Common myeloid progenitor, CD34-positive (primary cell): ENCODE measurements at regions not wholly inside any gene's neighbourhood (a gene's known extent, or its start where the extent isn't known, plus 50 kb on each side); places are given as distances from the start of the nearest gene placed in this dataset.

Experiments used
- CTCF ChIA-PET: fragments of 350-600 bp; sonication (Branson Sonifier 250); formaldehyde crosslinking; loops from one replicate; lab custom pipeline; 2021; ENCODE audit warnings: antibody characterized with exemption; lab: Charles Lee
- POLR2A ChIA-PET: fragments of 350-600 bp; sonication (Branson Sonifier 250); formaldehyde crosslinking; loops from one replicate; lab custom pipeline; 2021; ENCODE audit warnings: antibody characterized with exemption; lab: Charles Lee
- DNase-seq, 3 donors: peaks; one replicate each; pipeline versions ENCODE4 v3.0.0 to v3.0.0-alpha.2; 2013
- H3K27ac ChIP-seq, 2 experiments: 1 replicate in 1 of 2; 2 replicates in 1 of 2; pipeline ENCODE4 v1.7.0; 2013; ENCODE audit warnings: inconsistent platforms in 2 of 2, low read length in 2 of 2, mild to moderate bottlenecking in 2 of 2, low read depth in 1 of 2, moderate library complexity in 1 of 2; ENCODE audit not compliant: severe bottlenecking in 2 of 2, insufficient read depth in 1 of 2, poor library complexity in 1 of 2
- H3K27me3 ChIP-seq, 5 experiments: replicated peaks in 2 of 5; 1 replicate in 3 of 5; 2 replicates in 2 of 5; pipeline versions ENCODE4 v1.6.1 to v1.7.0; 2013; ENCODE audit warnings: low read length in 4 of 5, mild to moderate bottlenecking in 2 of 5, moderate library complexity in 2 of 5, inconsistent platforms in 1 of 5; ENCODE audit not compliant: insufficient read depth in 5 of 5, control insufficient read depth in 4 of 5
- H3K36me3 ChIP-seq, 4 experiments: 1 replicate in 2 of 4; 2 replicates in 2 of 4; pipeline versions ENCODE4 v1.6.1 to v1.7.0; 2013; ENCODE audit warnings: low read length in 3 of 4, control low read depth in 1 of 4, mild to moderate bottlenecking in 1 of 4; ENCODE audit not compliant: control insufficient read depth in 4 of 4, insufficient read depth in 4 of 4
- H3K4me1 ChIP-seq, 4 experiments: 1 replicate in 3 of 4; 2 replicates in 1 of 4; pipeline versions ENCODE4 v1.6.1 to v1.7.1; 2013; ENCODE audit warnings: low read length in 3 of 4, mild to moderate bottlenecking in 3 of 4, control low read depth in 1 of 4, inconsistent platforms in 1 of 4, moderate library complexity in 1 of 4; ENCODE audit not compliant: control insufficient read depth in 4 of 4, insufficient read depth in 4 of 4; ENCODE audit errors: control extremely low read depth in 1 of 4
- H3K4me3 ChIP-seq, 7 experiments: 1 replicate in 4 of 7; 2 replicates in 3 of 7; pipeline versions ENCODE4 v1.5.1 to v1.7.0; 2013; ENCODE audit warnings: mild to moderate bottlenecking in 7 of 7, low read length in 6 of 7, moderate library complexity in 6 of 7, inconsistent platforms in 2 of 7, low read depth in 2 of 7, control low read depth in 1 of 7; ENCODE audit not compliant: insufficient read depth in 4 of 7, control insufficient read depth in 1 of 7; ENCODE audit errors: extremely low read depth in 1 of 7
- H3K9me3 ChIP-seq, 5 experiments: 1 replicate in 4 of 5; 2 replicates in 1 of 5; pipeline versions ENCODE4 v1.6.1 to v1.7.1; 2013; ENCODE audit warnings: low read length in 4 of 5, mild to moderate bottlenecking in 2 of 5, inconsistent platforms in 1 of 5, low read depth in 1 of 5, moderate library complexity in 1 of 5; ENCODE audit not compliant: control insufficient read depth in 4 of 5, insufficient read depth in 2 of 5; ENCODE audit errors: control extremely low read depth in 1 of 5
- WGBS: methylation state at CpG from one replicate; pipeline ENCODE4 v1.1.5; 2013; ENCODE audit not compliant: insufficient coverage; 5-methylcytosine and 5-hydroxymethylcytosine counted together

DNA sequence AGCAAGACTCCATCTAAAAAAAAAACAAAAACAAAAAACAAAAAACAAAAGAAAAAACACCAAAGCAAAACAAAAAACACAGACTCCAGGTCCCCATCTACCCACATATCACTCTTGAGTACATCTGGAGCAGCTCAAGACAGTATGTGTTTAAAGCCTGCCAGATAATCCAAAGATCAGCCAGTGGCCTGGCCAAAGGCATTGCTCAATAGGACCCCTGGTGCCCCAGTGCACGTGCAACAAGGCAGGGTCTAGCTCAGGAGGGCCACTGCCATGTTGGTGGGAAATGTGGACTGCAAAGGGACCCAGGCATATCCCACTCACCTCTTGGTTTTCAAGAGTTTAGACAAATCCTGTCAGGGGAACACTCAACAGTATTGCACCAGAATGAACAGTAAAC, 279.5 kb downstream of the RPLP1 start:
- H3K27ac ChIP-seq, result no peak overlapping the region
- no peaks in the 10 kb centered on the region for H3K9me3 ChIP-seq
- ChIA-PET CTCF (interaction anchor here (0.8 to 1.8 kb wide), 7 partner anchors 9 to 27 kb away, joined by 3 to 5 read pairs (median 4); no protein-coding TSS in a partner anchor), POLR2A (interaction anchor here (0.6 kb wide), 1 partner anchor 87 kb away, joined by 3 read pairs; no protein-coding TSS in a partner anchor)
- H3K36me3 ChIP-seq, result no peaks in the 10 kb centered on the region
- H3K27me3 ChIP-seq, result no peaks in the 10 kb centered on the region
- peaks cover 0 to 4% (median 0%) of the 10 kb centered on the region in 4 experiments for H3K4me1 ChIP-seq
- WGBS, result 100% methylated on average over 1 of the region's 1 CpG
- DNase-seq, result no peak
- H3K4me3 ChIP-seq, result no peak overlapping the region

DNA sequence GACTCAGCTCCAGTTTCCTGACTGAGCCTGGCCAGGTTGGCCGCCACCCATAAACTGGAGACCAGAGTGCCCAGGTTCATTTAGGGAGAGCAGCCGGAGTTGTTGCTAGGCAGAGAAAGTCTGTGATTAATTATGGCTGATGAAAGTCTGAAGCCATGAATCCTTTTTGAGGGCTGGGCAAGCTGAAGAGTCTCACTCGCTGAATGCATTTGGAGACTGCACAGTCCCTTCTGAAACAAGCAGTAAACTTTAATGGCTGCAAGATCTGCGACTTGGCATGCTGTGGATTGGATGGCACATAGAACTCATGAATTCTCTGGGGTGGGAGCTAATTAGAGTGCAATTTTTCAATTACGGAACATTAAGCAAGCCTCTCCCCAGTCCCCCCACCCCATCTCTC, 282.1 kb downstream of the RPLP1 start:
- WGBS, result 100% methylated on average over 4 of the region's 5 CpGs
- H3K36me3 ChIP-seq, result no peaks in the 10 kb centered on the region
- H3K27me3 ChIP-seq, result no peaks in the 10 kb centered on the region
- no peak overlapping the region for H3K4me3 ChIP-seq
- no peak for DNase-seq
- ChIA-PET CTCF (interaction anchor here (1.1 to 1.8 kb wide), 3 partner anchors 9 to 11 kb away, joined by 3 to 4 read pairs (median 3); no protein-coding TSS in a partner anchor), POLR2A (interaction anchor here (0.7 kb wide), 1 partner anchor 100 kb away, joined by 3 read pairs; no protein-coding TSS in a partner anchor)
- no peak overlapping the region for H3K27ac ChIP-seq
- peaks cover 0 to 1% (median 0%) of the 10 kb centered on the region in 5 experiments for H3K9me3 ChIP-seq
- no peaks in the 10 kb centered on the region for H3K4me1 ChIP-seq

DNA sequence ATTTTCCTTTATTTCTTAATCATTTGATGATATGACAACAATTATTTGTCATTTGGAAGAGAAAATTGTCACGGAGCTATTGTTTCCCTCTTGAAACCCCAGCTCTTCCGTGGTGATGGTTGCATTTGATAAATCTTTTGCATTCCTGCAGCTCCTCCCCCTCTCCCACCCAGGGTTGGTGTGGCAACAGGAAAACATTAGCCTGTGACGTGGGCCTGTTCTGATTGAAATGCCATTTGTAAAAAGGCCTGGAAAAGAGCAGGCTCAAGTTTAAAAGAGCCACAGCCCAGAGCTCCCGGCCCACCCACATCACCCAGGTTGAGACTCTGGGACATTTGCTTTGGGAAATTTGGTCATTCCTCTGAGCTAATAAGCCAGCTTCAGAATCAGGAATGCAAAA, 282.5 kb downstream of the RPLP1 start:
- peaks cover 0 to 4% (median 0%) of the 10 kb centered on the region in 5 experiments for H3K9me3 ChIP-seq
- WGBS, result 80% methylated on average over 1 of the region's 4 CpGs
- POLR2A ChIA-PET, result interaction anchor here (0.7 kb wide), 1 partner anchor 99 kb away, joined by 3 read pairs; no protein-coding TSS in a partner anchor
- H3K27me3 ChIP-seq, result no peaks in the 10 kb centered on the region
- no peak overlapping the region for H3K4me3 ChIP-seq
- no peaks in the 10 kb centered on the region for H3K4me1 ChIP-seq
- no peak for DNase-seq
- CTCF ChIA-PET, result interaction anchor here (1.1 to 1.8 kb wide), 3 partner anchors 8 to 11 kb away, joined by 3 to 4 read pairs (median 3); no protein-coding TSS in a partner anchor
- H3K27ac ChIP-seq, result no peak overlapping the region
- no peaks in the 10 kb centered on the region for H3K36me3 ChIP-seq

DNA sequence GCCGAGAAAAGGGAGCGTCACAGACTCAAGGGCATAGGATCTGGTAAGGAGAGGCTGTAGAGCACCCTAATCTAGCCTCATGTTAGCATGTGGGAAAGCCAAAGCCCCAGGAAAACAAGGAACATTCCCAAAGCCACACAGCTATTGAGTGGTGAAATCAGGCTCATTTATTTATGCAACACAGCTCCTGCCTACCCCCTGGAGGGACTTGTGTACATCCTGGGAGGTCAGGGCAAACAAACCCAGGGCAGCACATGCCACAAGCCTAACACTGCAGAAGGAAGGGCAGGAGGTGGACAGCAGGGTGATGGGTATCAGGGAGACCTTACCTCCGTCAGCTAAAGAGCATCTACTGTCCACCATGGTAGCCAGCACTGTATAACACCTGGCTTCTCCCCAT, 283.5 kb downstream of the RPLP1 start:
- Histone ChIP-seq H3K4me1 (no peaks in the 10 kb centered on the region), H3K27me3 (no peaks in the 10 kb centered on the region), H3K9me3 (peaks cover 0 to 9% (median 5%) of the 10 kb centered on the region in 5 experiments), H3K36me3 (no peaks in the 10 kb centered on the region), H3K27ac (no peak overlapping the region), H3K4me3 (no peak overlapping the region)
- WGBS, result no CpG with 5 or more reads among the region's 3 CpGs
- CTCF ChIA-PET, result interaction anchor here (1.2 kb wide), 1 partner anchor 9 kb away, joined by 3 read pairs; no protein-coding TSS in a partner anchor
- no peak for DNase-seq
- POLR2A ChIA-PET, result no interaction called here

DNA sequence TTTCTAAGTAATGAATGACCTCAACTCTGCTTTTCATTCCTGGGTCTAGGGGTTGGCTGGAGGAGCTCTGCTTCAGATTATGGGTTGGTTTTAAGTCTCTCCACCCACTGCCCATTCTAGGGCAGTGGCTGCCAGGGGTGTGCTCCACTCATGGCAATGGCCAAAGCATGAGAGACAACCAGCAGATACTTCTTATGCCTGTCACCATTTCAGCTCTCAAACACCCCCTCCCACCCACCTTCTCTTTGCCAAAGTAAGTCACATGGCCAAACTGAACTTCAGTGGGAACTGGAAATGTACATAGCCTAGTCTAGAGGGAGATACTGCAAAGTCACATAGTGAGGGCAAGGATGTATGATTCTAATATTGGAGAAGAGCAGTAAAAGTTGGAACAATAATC, 285.3 kb downstream of the RPLP1 start:
- Histone ChIP-seq H3K4me3 (no peak overlapping the region), H3K4me1 (no peaks in the 10 kb centered on the region), H3K27me3 (no peaks in the 10 kb centered on the region), H3K27ac (no peak overlapping the region), H3K36me3 (no peaks in the 10 kb centered on the region), H3K9me3 (peaks cover 0 to 9% (median 5%) of the 10 kb centered on the region in 5 experiments)
- DNase-seq, result no peak
- ChIA-PET POLR2A (no interaction called here), CTCF (interaction anchor here (0.9 kb wide), 1 partner anchor 10 kb away, joined by 3 read pairs; no protein-coding TSS in a partner anchor)

DNA sequence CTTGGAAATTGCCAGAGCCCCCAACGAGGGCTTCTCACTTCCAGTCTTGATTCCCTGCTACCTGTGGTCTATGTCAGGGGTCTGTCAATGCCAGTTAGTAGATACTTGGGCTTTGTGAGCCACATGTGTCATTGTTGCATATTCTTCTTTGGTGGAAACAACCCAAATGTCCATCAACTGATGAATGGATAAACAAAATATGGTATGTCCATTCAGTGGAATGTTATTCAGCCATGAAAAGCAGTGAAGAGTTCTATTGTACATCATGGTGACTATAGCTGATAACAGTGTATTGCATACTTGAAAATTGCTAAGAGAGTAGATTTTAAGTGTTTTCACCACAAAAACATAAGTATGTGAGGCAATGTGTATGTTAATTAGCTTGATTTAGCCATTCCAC, 288.1 kb downstream of the RPLP1 start:
- CTCF ChIA-PET, result interaction anchor here (1.3 kb wide), 1 partner anchor 9 kb away, joined by 4 read pairs; no protein-coding TSS in a partner anchor
- H3K4me1 ChIP-seq, result peaks cover 0 to 6% (median 2%) of the 10 kb centered on the region in 4 experiments
- POLR2A ChIA-PET, result interaction anchor here (0.6 kb wide), 1 partner anchor 21 kb away, joined by 3 read pairs; no protein-coding TSS in a partner anchor

DNA sequence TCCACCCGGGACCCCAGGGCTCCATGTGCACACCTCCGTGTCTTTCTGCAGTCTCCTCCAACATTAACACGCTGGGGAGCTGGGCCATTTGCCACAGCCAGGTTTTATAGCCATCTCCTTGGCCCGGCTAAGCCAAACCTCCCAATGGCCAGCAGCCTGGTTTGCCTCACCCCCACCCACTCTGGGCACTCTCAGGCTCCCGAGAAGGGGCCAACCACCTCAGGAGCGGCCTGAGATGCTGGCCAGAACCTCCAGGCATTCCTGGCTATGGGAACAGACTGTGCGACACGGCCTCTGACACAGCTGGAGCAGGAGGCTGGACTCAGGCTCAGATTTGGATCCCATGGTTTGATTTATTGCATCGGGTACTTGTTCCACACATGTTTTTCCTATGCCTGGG, 289.7 kb downstream of the RPLP1 start:
- POLR2A ChIA-PET, result no interaction called here
- H3K27me3 ChIP-seq, result no peaks in the 10 kb centered on the region
- CTCF ChIA-PET, result interaction anchor here (1.3 kb wide), 1 partner anchor 14 kb away, joined by 4 read pairs; no protein-coding TSS in a partner anchor

More for the DNA sequence above, 288.1 kb downstream of the RPLP1 start:
- Histone ChIP-seq H3K36me3 (no peaks in the 10 kb centered on the region), H3K4me3 (no peak overlapping the region), H3K9me3 (peaks cover 0 to 9% (median 5%) of the 10 kb centered on the region in 5 experiments), H3K27ac (no peak overlapping the region), H3K27me3 (no peaks in the 10 kb centered on the region)
- DNase-seq, result no peak
- WGBS, result 100% methylated on average over 1 of the region's 1 CpG

More for the DNA sequence above, 289.7 kb downstream of the RPLP1 start:
- H3K4me3 ChIP-seq, result no peak overlapping the region
- no peak for DNase-seq
- no peak overlapping the region for H3K27ac ChIP-seq
- H3K4me1 ChIP-seq, result peaks cover 0 to 6% (median 2%) of the 10 kb centered on the region in 4 experiments
- peaks cover 0 to 9% (median 5%) of the 10 kb centered on the region in 5 experiments for H3K9me3 ChIP-seq
- 96% methylated on average over 8 of the region's 9 CpGs for WGBS
- no peaks in the 10 kb centered on the region for H3K36me3 ChIP-seq
